ENCODE measurements at regions not wholly inside any gene's neighbourhood (a gene's known extent, or its start where the extent isn't known, plus 50 kb on each side); places are given as distances from the start of the nearest gene placed in this dataset.

DNA sequence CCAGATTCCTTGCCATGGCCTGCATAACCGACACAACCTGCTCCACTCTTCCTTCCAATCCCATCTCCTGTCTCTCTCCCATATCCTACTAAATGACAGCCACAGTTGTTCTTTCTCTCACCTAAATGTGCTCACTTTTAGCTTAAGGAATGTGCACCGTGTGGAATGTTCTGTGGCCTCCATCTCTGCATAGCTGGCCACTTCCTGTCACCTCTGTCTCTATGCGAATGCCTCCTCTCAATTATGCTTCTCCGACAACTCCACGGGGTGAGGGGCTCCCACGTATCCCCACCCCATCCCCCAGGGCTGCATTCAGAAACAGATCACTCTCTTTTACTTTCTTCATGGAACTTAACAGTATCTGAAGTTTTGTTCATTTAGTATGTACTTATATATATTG, 110.7 kb downstream of the RAB18 start:
- DNase-seq = no peak
- Histone ChIP-seq H3K4me3 (replicated peaks in 1 of 3; ENCODE audit: low read depth in 2 of 3, low read length in 3 of 3) (no peak overlapping the region), H2AFZ (ENCODE audit: insufficient read depth, low read depth, low read length, poor library complexity, severe bottlenecking) (peak overlapping the region; percentile 69), H3K27me3 (ENCODE audit: control insufficient read depth in 2 of 2, insufficient read depth in 2 of 2, low read length in 2 of 2) (peaks cover 0 to 5% of the 10 kb centered on the region in 2 donors), H4K20me1 (ENCODE audit: insufficient read depth, low read length) (no peaks in the 10 kb centered on the region), H3K9me3 (replicated peaks in 1 of 2; ENCODE audit: control insufficient read depth in 1 of 2, insufficient read depth in 1 of 2, low read length in 2 of 2) (peaks cover 0 to 13% of the 10 kb centered on the region in 2 donors), H3K79me2 (ENCODE audit: insufficient read depth, low read length) (no peaks in the 10 kb centered on the region), H3K4me2 (replicated peaks; ENCODE audit: extremely low read depth, low read length, poor library complexity, severe bottlenecking) (no peak overlapping the region), H3K36me3 (replicated peaks in 1 of 2; ENCODE audit: control insufficient read depth in 1 of 2, insufficient read depth in 2 of 2, low read length in 2 of 2) (no peaks in the 10 kb centered on the region), H3K9ac (ENCODE audit: insufficient read depth, low read length, poor library complexity, severe bottlenecking) (no peak overlapping the region), H3K27ac (ENCODE audit: low read depth in 1 of 2, low read length in 2 of 2) (no peak overlapping the region), H3K4me1 (ENCODE audit: control insufficient read depth in 1 of 2, insufficient read depth in 2 of 2, low read length in 2 of 2) (peaks cover 0 to 13% of the 10 kb centered on the region in 2 donors)
- Mint-ChIP-seq H3K4me1 (no peaks in the 10 kb centered on the region), H3K27ac (no peak overlapping the region), H3K27me3 (ENCODE audit: low read depth in 3 of 3) (peaks cover 4 to 12% (median 6%) of the 10 kb centered on the region in 3 donors), H3K4me3 (no peak overlapping the region), H3K36me3 (no peaks in the 10 kb centered on the region), H3K9me3 (peaks cover 4 to 13% (median 8%) of the 10 kb centered on the region in 7 donors)
- WGBS (ENCODE audit: insufficient coverage) = 73% methylated on average over 3 of the region's 6 CpGs
- intact Hi-C loops (cut with micrococcal nuclease) = no loop called here
- TF ChIP-seq, protein P1, sequence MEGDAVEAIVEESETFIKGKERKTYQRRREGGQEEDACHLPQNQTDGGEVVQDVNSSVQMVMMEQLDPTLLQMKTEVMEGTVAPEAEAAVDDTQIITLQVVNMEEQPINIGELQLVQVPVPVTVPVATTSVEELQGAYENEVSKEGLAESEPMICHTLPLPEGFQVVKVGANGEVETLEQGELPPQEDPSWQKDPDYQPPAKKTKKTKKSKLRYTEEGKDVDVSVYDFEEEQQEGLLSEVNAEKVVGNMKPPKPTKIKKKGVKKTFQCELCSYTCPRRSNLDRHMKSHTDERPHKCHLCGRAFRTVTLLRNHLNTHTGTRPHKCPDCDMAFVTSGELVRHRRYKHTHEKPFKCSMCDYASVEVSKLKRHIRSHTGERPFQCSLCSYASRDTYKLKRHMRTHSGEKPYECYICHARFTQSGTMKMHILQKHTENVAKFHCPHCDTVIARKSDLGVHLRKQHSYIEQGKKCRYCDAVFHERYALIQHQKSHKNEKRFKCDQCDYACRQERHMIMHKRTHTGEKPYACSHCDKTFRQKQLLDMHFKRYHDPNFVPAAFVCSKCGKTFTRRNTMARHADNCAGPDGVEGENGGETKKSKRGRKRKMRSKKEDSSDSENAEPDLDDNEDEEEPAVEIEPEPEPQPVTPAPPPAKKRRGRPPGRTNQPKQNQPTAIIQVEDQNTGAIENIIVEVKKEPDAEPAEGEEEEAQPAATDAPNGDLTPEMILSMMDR (IDR thresholded peaks at IDR 0.05) = no peak

DNA sequence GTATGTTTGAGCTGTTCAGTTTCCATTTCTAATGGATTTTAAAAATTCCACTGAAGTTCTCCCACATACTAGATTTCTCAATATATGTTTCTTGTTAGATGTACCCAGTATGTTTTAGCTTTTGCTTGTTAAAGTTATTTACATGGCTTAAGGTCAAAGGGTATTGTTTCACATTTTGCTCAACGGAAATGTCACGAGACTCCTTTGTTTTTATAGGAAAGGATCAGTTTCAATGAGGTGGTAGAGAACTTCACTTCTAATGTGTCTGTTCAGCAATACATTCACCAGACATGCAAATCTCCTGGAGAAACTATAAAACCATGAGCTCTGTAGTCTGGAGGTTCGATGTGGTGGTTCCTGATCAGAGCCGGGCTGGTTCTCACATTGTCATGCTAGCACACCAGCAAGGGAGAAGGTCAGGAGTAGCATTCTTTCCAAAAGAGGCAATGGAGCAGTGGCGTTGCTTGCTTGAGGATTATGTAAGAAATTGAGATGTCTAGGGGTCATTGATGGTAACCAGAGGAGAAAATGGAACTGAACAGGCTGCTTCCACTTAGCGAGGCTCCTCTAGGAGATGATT, 114.0 kb downstream of the RAB18 start:
- Histone ChIP-seq H3K9me3 (replicated peaks in 1 of 2; ENCODE audit: control insufficient read depth in 1 of 2, insufficient read depth in 1 of 2, low read length in 2 of 2) (peaks cover 0 to 14% of the 10 kb centered on the region in 2 donors), H3K4me3 (replicated peaks in 1 of 3; ENCODE audit: low read depth in 2 of 3, low read length in 3 of 3) (no peak overlapping the region), H3K27ac (ENCODE audit: low read depth in 1 of 2, low read length in 2 of 2) (no peak overlapping the region), H3K4me2 (replicated peaks; ENCODE audit: extremely low read depth, low read length, poor library complexity, severe bottlenecking) (no peak overlapping the region), H3K27me3 (ENCODE audit: control insufficient read depth in 2 of 2, insufficient read depth in 2 of 2, low read length in 2 of 2) (peaks cover 0 to 5% of the 10 kb centered on the region in 2 donors), H2AFZ (ENCODE audit: insufficient read depth, low read depth, low read length, poor library complexity, severe bottlenecking) (no peak overlapping the region), H3K36me3 (replicated peaks in 1 of 2; ENCODE audit: control insufficient read depth in 1 of 2, insufficient read depth in 2 of 2, low read length in 2 of 2) (no peaks in the 10 kb centered on the region), H3K79me2 (ENCODE audit: insufficient read depth, low read length) (no peaks in the 10 kb centered on the region), H3K4me1 (ENCODE audit: control insufficient read depth in 1 of 2, insufficient read depth in 2 of 2, low read length in 2 of 2) (peaks cover 14 to 32% of the 10 kb centered on the region in 2 donors), H4K20me1 (ENCODE audit: insufficient read depth, low read length) (no peaks in the 10 kb centered on the region), H3K9ac (ENCODE audit: insufficient read depth, low read length, poor library complexity, severe bottlenecking) (no peak overlapping the region)
- Mint-ChIP-seq H3K36me3 (no peaks in the 10 kb centered on the region), H3K27me3 (ENCODE audit: low read depth in 3 of 3) (peaks cover 4 to 12% (median 4%) of the 10 kb centered on the region in 3 donors), H3K9me3 (peaks cover 3 to 12% (median 8%) of the 10 kb centered on the region in 7 donors), H3K4me1 (peaks cover 20% of the 10 kb centered on the region), H3K4me3 (no peak overlapping the region), H3K27ac (no peak overlapping the region)
- intact Hi-C loops (cut with micrococcal nuclease) = no loop called here
- DNase-seq = no peak
- 82% methylated on average over 4 of the region's 6 CpGs for WGBS (ENCODE audit: insufficient coverage)
- TF ChIP-seq, protein P1 (IDR thresholded peaks at IDR 0.05) = no peak

All from CD14-positive monocyte (primary cell).